Progenitor cell of endocrine pancreas (in vitro differentiated cells): ENCODE measurements at regions not wholly inside any gene's neighbourhood (a gene's known extent, or its start where the extent isn't known, plus 50 kb on each side); places are given as distances from the start of the nearest gene placed in this dataset.

Source experiments
- DNase-seq: peaks from one replicate; pipeline ENCODE4 v3.0.0; 2021; ENCODE audit warnings: low spot score; ENCODE audit not compliant: unreplicated experiment
- H3K27ac Mint-ChIP-seq: 2 replicates; pipeline ENCODE4 v1.8.0; 2021; ENCODE audit warnings: mild to moderate bottlenecking, moderate library complexity, mixed read lengths
- H3K27me3 Mint-ChIP-seq: 2 replicates; pipeline ENCODE4 v1.8.0; 2021; ENCODE audit warnings: mixed read lengths
- H3K36me3 Mint-ChIP-seq: 2 replicates; pipeline ENCODE4 v1.8.0; 2022; ENCODE audit warnings: mixed read lengths; ENCODE audit not compliant: insufficient read depth
- H3K4me1 Mint-ChIP-seq: 2 replicates; pipeline ENCODE4 v1.8.0; 2021; ENCODE audit warnings: low read depth, mixed read lengths
- H3K4me3 Mint-ChIP-seq: 2 replicates; pipeline ENCODE4 v1.8.0; 2021; ENCODE audit warnings: low read depth, mild to moderate bottlenecking, moderate library complexity, mixed read lengths
- H3K9me3 Mint-ChIP-seq: 2 replicates; pipeline ENCODE4 v1.8.0; 2021; ENCODE audit warnings: low read depth, mixed read lengths
- TF ChIP-seq, protein P1 (sequence below): fragments of 200-600 bp; sonication (generic); IDR thresholded peaks from one replicate; pipeline ENCODE4 v1.5.0; 2021; ENCODE audit warnings: antibody characterized with exemption, mild to moderate bottlenecking; ENCODE audit not compliant: unreplicated experiment

DNA sequence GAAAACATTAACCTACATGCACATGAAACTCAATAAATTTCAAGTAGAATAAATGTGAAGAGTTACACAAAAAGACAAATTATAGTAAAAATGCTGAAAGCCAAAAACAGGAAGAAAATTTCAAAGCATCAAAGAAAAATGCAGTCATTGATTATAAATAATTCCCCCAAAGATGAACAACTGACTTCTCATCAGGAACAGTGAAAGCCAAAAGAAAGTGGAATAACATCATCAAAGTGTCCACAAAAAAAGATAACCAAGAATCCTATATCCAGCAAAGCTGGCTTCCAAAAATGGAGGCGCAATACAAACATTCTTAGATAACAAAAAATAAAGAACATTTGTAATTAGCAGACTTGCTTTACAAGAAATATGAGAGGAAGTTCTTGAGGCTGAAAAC lies 161.6 kb downstream of the CMPK2 start:
- Mint-ChIP-seq H3K4me1 (no peaks in the 10 kb centered on the region), H3K27me3 (no peaks in the 10 kb centered on the region), H3K27ac (no peak overlapping the region), H3K36me3 (peaks cover 8% of the 10 kb centered on the region), H3K4me3 (no peak overlapping the region), H3K9me3 (peaks cover 29% of the 10 kb centered on the region)
- no peak for DNase-seq
- TF ChIP-seq, protein P1, sequence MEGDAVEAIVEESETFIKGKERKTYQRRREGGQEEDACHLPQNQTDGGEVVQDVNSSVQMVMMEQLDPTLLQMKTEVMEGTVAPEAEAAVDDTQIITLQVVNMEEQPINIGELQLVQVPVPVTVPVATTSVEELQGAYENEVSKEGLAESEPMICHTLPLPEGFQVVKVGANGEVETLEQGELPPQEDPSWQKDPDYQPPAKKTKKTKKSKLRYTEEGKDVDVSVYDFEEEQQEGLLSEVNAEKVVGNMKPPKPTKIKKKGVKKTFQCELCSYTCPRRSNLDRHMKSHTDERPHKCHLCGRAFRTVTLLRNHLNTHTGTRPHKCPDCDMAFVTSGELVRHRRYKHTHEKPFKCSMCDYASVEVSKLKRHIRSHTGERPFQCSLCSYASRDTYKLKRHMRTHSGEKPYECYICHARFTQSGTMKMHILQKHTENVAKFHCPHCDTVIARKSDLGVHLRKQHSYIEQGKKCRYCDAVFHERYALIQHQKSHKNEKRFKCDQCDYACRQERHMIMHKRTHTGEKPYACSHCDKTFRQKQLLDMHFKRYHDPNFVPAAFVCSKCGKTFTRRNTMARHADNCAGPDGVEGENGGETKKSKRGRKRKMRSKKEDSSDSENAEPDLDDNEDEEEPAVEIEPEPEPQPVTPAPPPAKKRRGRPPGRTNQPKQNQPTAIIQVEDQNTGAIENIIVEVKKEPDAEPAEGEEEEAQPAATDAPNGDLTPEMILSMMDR, result no peak

DNA sequence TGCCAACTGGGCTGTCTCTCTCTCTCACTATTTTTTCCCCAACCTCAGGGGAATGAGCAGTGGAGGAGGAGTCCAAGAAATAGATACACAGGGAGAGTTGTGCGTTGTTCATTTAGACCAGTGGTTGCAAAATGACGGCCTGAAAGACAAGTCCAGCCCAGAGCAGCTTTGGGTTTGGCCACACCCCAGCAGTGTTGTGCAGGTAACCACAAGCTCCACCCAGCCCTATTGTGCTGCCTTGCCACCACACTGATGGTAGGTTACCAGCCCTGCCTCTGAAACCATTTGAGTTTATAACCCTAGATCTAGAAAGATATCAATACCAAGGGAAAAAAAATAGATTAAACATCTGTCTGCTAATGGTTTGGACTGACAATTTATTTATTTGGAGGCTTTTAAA lies 144.3 kb downstream of the CMPK2 start:
- no peaks in the 10 kb centered on the region for H3K4me1 Mint-ChIP-seq
- TF ChIP-seq, protein P1, result no peak
- no peak for DNase-seq
- no peak overlapping the region for H3K4me3 Mint-ChIP-seq
- H3K36me3 Mint-ChIP-seq, result no peaks in the 10 kb centered on the region
- peaks cover 3% of the 10 kb centered on the region for H3K9me3 Mint-ChIP-seq
- no peaks in the 10 kb centered on the region for H3K27me3 Mint-ChIP-seq
- H3K27ac Mint-ChIP-seq, result no peak overlapping the region

DNA sequence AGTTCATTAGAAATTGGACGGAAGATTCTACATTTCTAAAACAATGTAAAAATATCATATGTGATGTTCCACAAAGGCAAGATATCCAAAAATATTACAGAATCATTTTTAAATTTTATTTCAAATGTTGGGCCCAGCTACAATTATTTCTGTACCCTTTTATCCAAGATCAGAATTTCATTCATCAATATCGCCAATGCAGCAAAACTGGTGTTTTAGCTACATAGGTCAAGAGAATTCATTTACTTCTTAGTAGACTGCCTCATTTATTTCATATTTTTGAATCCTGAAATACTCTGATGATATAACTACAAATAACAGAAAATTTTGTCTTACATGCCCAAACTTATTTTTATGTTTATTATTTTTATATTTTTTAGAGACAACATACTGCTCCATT lies 143.1 kb downstream of the CMPK2 start:
- peaks cover 1% of the 10 kb centered on the region for H3K9me3 Mint-ChIP-seq
- no peak overlapping the region for H3K27ac Mint-ChIP-seq
- no peaks in the 10 kb centered on the region for H3K4me1 Mint-ChIP-seq
- TF ChIP-seq, protein P1, result no peak
- no peaks in the 10 kb centered on the region for H3K36me3 Mint-ChIP-seq
- H3K4me3 Mint-ChIP-seq, result no peak overlapping the region
- no peak for DNase-seq
- H3K27me3 Mint-ChIP-seq, result no peaks in the 10 kb centered on the region

DNA sequence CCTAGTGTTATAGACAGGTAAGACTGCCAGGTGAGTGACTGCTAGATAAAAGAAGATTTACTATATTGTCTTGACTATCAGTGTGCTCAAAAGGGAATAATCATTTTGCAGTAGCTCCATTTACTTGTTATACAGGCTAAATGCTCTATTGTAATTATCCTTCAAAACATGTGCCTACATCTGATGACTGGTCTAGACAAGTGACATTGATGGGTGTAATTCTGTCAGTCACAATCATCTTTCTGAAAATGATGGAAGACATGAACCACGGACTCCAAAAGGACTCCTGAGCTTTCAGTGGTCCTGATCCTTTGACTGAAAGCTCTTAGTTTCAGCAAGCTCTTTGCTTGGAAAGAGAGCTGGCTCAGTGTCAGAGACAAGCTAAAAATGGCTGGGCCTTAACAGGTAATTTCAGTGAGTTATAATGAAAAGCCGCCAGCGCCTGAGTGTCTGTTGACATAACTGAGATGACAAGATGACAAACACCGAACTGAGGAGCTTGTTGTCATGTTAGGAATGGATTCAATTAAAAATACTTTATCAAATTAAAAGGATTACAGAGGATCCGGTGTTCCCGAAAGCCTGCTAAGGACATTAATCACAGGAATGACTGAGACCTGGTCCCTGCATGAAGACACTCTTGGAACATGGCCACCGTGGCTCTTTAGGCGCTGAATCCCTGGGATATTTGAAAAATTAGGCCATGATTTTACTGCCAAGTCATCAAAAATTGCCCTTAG lies 141.7 kb downstream of the CMPK2 start:
- no peaks in the 10 kb centered on the region for H3K36me3 Mint-ChIP-seq
- H3K4me1 Mint-ChIP-seq, result peaks cover 1% of the 10 kb centered on the region
- no peak overlapping the region for H3K27ac Mint-ChIP-seq
- no peaks in the 10 kb centered on the region for H3K9me3 Mint-ChIP-seq
- no peaks in the 10 kb centered on the region for H3K27me3 Mint-ChIP-seq
- DNase-seq, result no peak
- no peak overlapping the region for H3K4me3 Mint-ChIP-seq
- TF ChIP-seq, protein P1, result no peak

DNA sequence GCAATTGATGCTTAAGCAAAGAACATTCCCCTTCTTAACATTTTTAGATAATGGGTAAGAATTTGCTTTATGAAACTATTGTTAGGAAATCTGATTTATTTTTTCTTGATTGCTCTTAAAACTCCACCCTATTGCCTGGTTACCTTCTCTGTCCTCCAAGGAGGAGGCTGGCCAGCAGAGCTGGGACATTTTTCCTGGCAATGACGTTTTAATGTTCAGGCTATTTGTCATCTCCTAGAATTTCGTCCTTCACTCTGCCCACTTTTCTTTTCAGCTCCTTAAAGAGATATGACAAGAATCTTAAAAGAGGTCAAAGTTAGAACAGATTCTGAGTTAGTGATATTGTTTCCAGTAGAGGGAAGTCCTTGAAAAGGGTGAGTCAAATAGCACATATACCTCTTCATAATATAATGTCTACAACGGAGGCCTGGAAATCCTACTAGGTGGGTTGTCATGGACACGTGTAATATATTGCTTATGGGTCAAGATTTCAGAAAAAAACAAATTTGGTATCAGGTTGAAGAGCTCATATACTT lies 141.0 kb downstream of the CMPK2 start:
- Mint-ChIP-seq H3K4me1 (peaks cover 3% of the 10 kb centered on the region), H3K27me3 (no peaks in the 10 kb centered on the region), H3K27ac (no peak overlapping the region), H3K9me3 (no peaks in the 10 kb centered on the region), H3K36me3 (no peaks in the 10 kb centered on the region), H3K4me3 (no peak overlapping the region)
- DNase-seq, result no peak
- TF ChIP-seq, protein P1, result no peak
